Endothelial cell of umbilical vein (primary cell): ENCODE measurements at regions not wholly inside any gene's neighbourhood (a gene's known extent, or its start where the extent isn't known, plus 50 kb on each side); places are given as distances from the start of the nearest gene placed in this dataset.

Experiments
- BruUV-seq: library from RNA; stranded (reverse); fragments of 400-500 nt; replicated peaks from 2 replicates; lab custom pipeline; 2021; lab: Mats Ljungman, UMichigan
- CTCF ChIA-PET: fragments of 300-600, 350-600 bp; sonication (Branson Sonifier 250); formaldehyde crosslinking; loops from one replicate; lab custom pipeline; 2021; ENCODE audit warnings: antibody characterized with exemption, inconsistent platforms; lab: Charles Lee
- POLR2A ChIA-PET: fragments of 300-600, 350-600 bp; sonication (Branson Sonifier 250); formaldehyde crosslinking; loops from one replicate; lab custom pipeline; 2021; ENCODE audit warnings: antibody characterized with exemption, inconsistent platforms; lab: Charles Lee
- DNase-seq: peaks from one replicate; pipeline ENCODE4 v3.0.0-alpha.2; 2011; ENCODE audit warnings: low read depth, low spot score
- FAIRE-seq: peaks from 2 replicates; lab custom pipeline; 2011; peaks lifted over from hg19 to GRCh38; lab: Jason Lieb, UNC
- H2AFZ ChIP-seq: 2 replicates; pipeline ENCODE4 v1.6.0; 2012; ENCODE audit warnings: low read depth, low read length, control low read depth, inconsistent platforms
- H3K27ac ChIP-seq: 2 replicates; pipeline ENCODE4 v1.5.1; 2011; ENCODE audit warnings: low read depth, mild to moderate bottlenecking, control low read depth, low read length, moderate library complexity; ENCODE audit not compliant: insufficient read depth
- H3K27me3 ChIP-seq, 2 experiments: 2 replicates each; pipeline versions ENCODE4 v1.6.0 to v1.6.1; 2011; ENCODE audit warnings: low read length in 2 of 2, mixed read lengths in 1 of 2; ENCODE audit not compliant: control insufficient read depth in 2 of 2, insufficient read depth in 2 of 2
- H3K36me3 ChIP-seq, 2 experiments: 2 replicates in 1 of 2; 3 replicates in 1 of 2; pipeline ENCODE4 v1.5.1; 2011; ENCODE audit warnings: low read length in 2 of 2, mild to moderate bottlenecking in 1 of 2, moderate library complexity in 1 of 2; ENCODE audit not compliant: control insufficient read depth in 2 of 2, insufficient read depth in 2 of 2; ENCODE audit errors: extremely low read depth in 1 of 2
- H3K4me1 ChIP-seq: 3 replicates; pipeline ENCODE4 v1.5.1; 2011; ENCODE audit warnings: mild to moderate bottlenecking, low read length; ENCODE audit not compliant: control insufficient read depth, insufficient read depth; ENCODE audit errors: extremely low read depth
- H3K4me2 ChIP-seq: 2 replicates; pipeline ENCODE4 v1.6.1; 2011; ENCODE audit warnings: low read length, control low read depth, mixed read lengths; ENCODE audit not compliant: insufficient read depth
- H3K4me3 ChIP-seq, 3 experiments: fragments of 200-600 bp in 1 of 3; sonication (generic), shearing (Covaris generic) in 1 of 3; replicated peaks in 1 of 3; 2 replicates each; pipeline ENCODE4 v1.5.1; 2011 to 2016; ENCODE audit warnings: control low read depth in 3 of 3, low read length in 3 of 3, mild to moderate bottlenecking in 2 of 3, inconsistent platforms in 1 of 3, low read depth in 1 of 3, moderate library complexity in 1 of 3; ENCODE audit not compliant: insufficient read depth in 1 of 3
- H3K79me2 ChIP-seq: 2 replicates; pipeline ENCODE4 v1.6.0; 2012; ENCODE audit warnings: low read length, inconsistent platforms; ENCODE audit not compliant: control insufficient read depth, insufficient read depth
- H3K9ac ChIP-seq: replicated peaks from 2 replicates; pipeline ENCODE3; 2011; ENCODE audit warnings: low read length, control low read depth; ENCODE audit not compliant: insufficient read depth; ENCODE audit errors: extremely low read depth
- H3K9me1 ChIP-seq: replicated peaks from 3 replicates; pipeline ENCODE4 v1.6.0; 2011; ENCODE audit warnings: mild to moderate bottlenecking, low read length; ENCODE audit not compliant: control insufficient read depth, insufficient read depth; ENCODE audit errors: extremely low read depth
- H3K9me3 ChIP-seq: replicated peaks from 2 replicates; pipeline ENCODE4 v1.5.1; 2012; ENCODE audit warnings: low read length, inconsistent platforms; ENCODE audit not compliant: control insufficient read depth, insufficient read depth
- H4K20me1 ChIP-seq: replicated peaks from 2 replicates; pipeline ENCODE3; 2011; ENCODE audit warnings: mild to moderate bottlenecking, low read length; ENCODE audit not compliant: control insufficient read depth, insufficient read depth; ENCODE audit errors: extremely low read depth
- CTCF ChIP-seq, 2 donors: IDR thresholded peaks; 1 replicate in 1 of 2; 2 replicates in 1 of 2; pipeline ENCODE4 v1.5.1; 2011; ENCODE audit warnings: low read length in 2 of 2, mild to moderate bottlenecking in 2 of 2, moderate library complexity in 2 of 2, control low read depth in 1 of 2, inconsistent platforms in 1 of 2, low read depth in 1 of 2; ENCODE audit not compliant: insufficient read depth in 1 of 2; ENCODE audit errors: extremely low read depth in 1 of 2
- EZH2 ChIP-seq: IDR thresholded peaks from 2 replicates; pipeline ENCODE4 v1.6.1; 2012; ENCODE audit warnings: borderline replicate concordance, low read depth, mild to moderate bottlenecking, moderate library complexity, low read length, inconsistent platforms; ENCODE audit not compliant: severe bottlenecking
- FOS ChIP-seq: IDR thresholded peaks from 2 replicates; pipeline ENCODE4 v1.6.1; 2011; ENCODE audit warnings: mild to moderate bottlenecking, low read length, moderate library complexity, borderline replicate concordance; ENCODE audit not compliant: insufficient read depth
- GATA2 ChIP-seq: IDR thresholded peaks from 2 replicates; pipeline ENCODE4 v1.7.0; 2011; ENCODE audit warnings: low read depth, mild to moderate bottlenecking, moderate library complexity, mixed read lengths, low read length; ENCODE audit not compliant: insufficient read length, insufficient read depth
- JUN ChIP-seq: IDR thresholded peaks from 2 replicates; pipeline ENCODE4 v1.6.1; 2011; ENCODE audit warnings: borderline replicate concordance, low read depth; ENCODE audit not compliant: insufficient read length, insufficient read depth
- POLR2A ChIP-seq: IDR thresholded peaks from 2 replicates; pipeline ENCODE4 v1.6.1; 2012; ENCODE audit warnings: low read depth, mild to moderate bottlenecking, control low read depth, low read length
- POLR2AphosphoS5 ChIP-seq: IDR thresholded peaks from 2 replicates; pipeline ENCODE4 v1.6.1; 2012; ENCODE audit warnings: low read depth, mild to moderate bottlenecking, control low read depth, low read length, moderate library complexity; ENCODE audit not compliant: insufficient read depth
- dilution Hi-C: fragments of 300-500 bp; cut with MboI; formaldehyde crosslinking; loops from one replicate; pipeline ENCODE4 v1.15.0; 2019; ENCODE audit warnings: low sequenced_read_pairs; ENCODE audit not compliant: extremely low pct_ligation_motif_present
- intact Hi-C: fragments of 100-400 bp; cut with micrococcal nuclease; formaldehyde crosslinking; loops from one replicate; pipeline ENCODE4 v1.10.0; 2022
- TF ChIP-seq, protein P1 (sequence below): IDR thresholded peaks from 2 replicates; pipeline ENCODE4 v1.6.1; 2011; ENCODE audit not compliant: insufficient read depth, insufficient read length

DNA sequence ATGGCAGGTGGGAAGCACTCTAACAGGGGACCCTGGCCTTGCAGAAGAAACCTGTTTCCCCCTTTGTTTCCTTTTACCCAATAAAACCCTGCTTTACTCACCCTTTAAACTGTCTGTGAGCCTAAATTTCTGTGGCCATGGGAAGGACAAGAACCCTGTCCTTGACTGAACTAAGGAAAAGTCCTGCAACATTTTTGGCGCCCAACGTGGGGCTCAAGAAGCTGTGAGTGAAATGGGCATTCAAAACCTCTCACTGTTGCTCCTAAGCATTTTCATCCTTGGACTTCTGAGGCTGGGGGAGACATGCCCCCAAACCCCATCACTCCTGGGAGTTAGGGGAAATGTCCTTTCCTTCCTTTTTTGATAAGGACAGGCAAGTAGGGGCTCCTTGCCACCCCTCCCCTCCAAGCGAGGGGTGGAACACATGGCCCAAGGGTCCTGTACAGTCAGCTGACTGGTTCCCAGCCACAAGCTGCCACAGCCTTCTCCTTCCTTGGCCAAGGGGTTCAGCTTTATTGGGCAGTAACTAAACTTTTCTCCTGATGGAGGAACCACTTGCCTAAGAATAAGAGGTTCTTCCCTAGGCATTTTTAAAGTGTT lies 381.6 kb downstream of the KLF5 start:
- H2AFZ ChIP-seq, result no peak overlapping the region
- H3K9me1 ChIP-seq, result no peaks in the 10 kb centered on the region
- dilution Hi-C loops (no loop called here), intact Hi-C loops (no loop called here)
- no peak overlapping the region for H3K27ac ChIP-seq
- H3K9me3 ChIP-seq, result no peaks in the 10 kb centered on the region
- no peaks in the 10 kb centered on the region for H4K20me1 ChIP-seq
- no peaks in the 10 kb centered on the region for H3K36me3 ChIP-seq
- ChIA-PET CTCF (no interaction called here), POLR2A (no interaction called here)
- no peaks in the 10 kb centered on the region for H3K27me3 ChIP-seq
- DNase-seq (no peak), FAIRE-seq (no peak)
- no TSS peak for BruUV-seq
- TF ChIP-seq, protein P1, sequence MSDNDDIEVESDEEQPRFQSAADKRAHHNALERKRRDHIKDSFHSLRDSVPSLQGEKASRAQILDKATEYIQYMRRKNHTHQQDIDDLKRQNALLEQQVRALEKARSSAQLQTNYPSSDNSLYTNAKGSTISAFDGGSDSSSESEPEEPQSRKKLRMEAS, result no peak
- TF ChIP-seq FOS, result no peak
- no peak for TF ChIP-seq JUN
- no peaks in the 10 kb centered on the region for H3K4me1 ChIP-seq
- H3K79me2 ChIP-seq, result no peaks in the 10 kb centered on the region
- H3K4me3 ChIP-seq, result no peak overlapping the region
- H3K9ac ChIP-seq, result no peak overlapping the region
- H3K4me2 ChIP-seq, result no peak overlapping the region

GRCh38 chr13:73433890-73434289 lies 375.1 kb downstream of the KLF5 start:
- DNase-seq (no peak), FAIRE-seq (no peak)
- H3K36me3 ChIP-seq, result no peaks in the 10 kb centered on the region
- POLR2A ChIA-PET, result no interaction called here
- H3K9me1 ChIP-seq, result no peaks in the 10 kb centered on the region
- H3K4me3 ChIP-seq, result no peak overlapping the region
- dilution Hi-C loops (no loop called here), intact Hi-C loops (no loop called here)
- CTCF ChIA-PET, result no interaction called here
- TF ChIP-seq POLR2A (no peak), JUN (no peak), GATA2 (no peak), EZH2 (no peak), POLR2AphosphoS5 (no peak), CTCF (IDR thresholded peaks at IDR 0.05; ENCODE audit: extremely low read depth in 1 of 2, insufficient read depth in 1 of 2, low read depth in 1 of 2, low read length in 2 of 2) (no peak)
- no TSS peak for BruUV-seq
- H4K20me1 ChIP-seq, result no peaks in the 10 kb centered on the region
- no peaks in the 10 kb centered on the region for H3K27me3 ChIP-seq
- no peaks in the 10 kb centered on the region for H3K4me1 ChIP-seq
- no peak overlapping the region for H2AFZ ChIP-seq
- H3K4me2 ChIP-seq, result no peak overlapping the region
- H3K9ac ChIP-seq, result no peak overlapping the region
- H3K9me3 ChIP-seq, result no peaks in the 10 kb centered on the region
- H3K79me2 ChIP-seq, result no peaks in the 10 kb centered on the region
- H3K27ac ChIP-seq, result no peak overlapping the region
